Stimulated activated CD8-positive, alpha-beta memory T cell treated with anti-CD3 and anti-CD28 coated beads, Interleukin-15, amount 100 ng/mL, for 4 hours (primary cell): ENCODE measurements at regions not wholly inside any gene's neighbourhood (a gene's known extent, or its start where the extent isn't known, plus 50 kb on each side); places are given as distances from the start of the nearest gene placed in this dataset.

Source experiments
- DNase-seq, 2 donors: peaks; one replicate each; pipeline ENCODE4 v3.0.0-alpha.2; 2020; ENCODE audit warnings: low read depth in 2 of 2

DNA sequence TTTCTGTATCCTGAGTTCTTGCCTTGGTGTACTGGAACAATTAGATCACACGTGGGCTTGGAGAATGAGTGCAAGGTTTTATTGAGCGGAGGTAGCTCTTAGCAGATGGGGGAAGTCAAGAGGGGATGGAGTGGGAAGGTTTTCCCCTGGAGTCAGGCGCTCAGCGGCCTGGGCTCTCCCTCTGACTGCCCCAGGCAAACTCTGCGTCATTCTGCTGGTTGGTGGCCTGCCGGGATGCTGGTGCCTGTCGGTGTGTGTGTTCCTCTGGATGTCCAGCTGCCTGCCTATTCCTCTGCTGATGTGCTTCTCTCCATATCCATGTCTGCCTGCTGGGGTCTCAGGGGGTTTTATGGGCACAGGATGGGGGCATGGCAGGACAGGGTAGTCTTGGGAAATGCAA is 111.0 kb downstream of the TRIB2 start:
- no peak for DNase-seq

DNA sequence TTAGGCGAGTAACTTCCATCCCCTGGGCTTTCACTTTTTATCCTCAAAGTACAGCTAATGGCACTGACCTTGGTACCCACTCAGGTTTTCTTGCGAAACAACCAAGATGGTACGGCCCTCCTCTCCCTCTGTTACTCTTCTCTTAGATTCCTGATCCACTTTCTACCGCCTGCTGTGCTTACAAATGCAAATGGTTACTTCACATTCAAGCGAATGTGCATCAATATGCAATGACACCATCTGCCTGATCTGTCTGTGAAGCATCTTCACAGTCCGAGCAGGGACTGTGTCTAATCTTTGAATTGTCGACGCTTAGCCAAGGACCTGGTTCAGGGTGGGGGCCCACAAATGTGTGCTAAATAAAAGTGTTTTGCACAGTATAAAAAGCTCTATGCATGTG is 112.2 kb downstream of the TRIB2 start:
- DNase-seq, result no peak

DNA sequence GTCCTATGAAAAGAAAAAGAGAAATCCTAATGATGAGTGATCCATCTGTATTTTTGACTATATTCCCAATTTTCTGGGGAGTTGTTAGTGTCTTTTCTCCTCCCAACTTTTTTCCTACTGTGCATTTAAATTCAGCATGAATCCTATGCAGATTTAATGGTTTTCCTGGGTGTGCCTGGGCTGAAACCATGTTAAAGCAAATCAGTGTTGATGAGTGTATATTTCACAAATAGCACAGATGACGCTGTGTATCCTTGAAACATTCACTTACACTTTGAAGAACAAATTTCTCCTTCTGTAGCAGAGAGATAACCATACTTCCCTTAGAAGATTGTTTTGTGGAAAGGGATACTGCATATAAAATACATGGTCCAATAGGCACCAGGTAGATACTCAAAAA is 114.3 kb downstream of the TRIB2 start:
- no peak for DNase-seq

- no peak for DNase-seq
These were observed 117.5 kb downstream of the TRIB2 start for GRCh38 chr2:12834239-12834638.

- no peak for DNase-seq
These were observed 119.0 kb downstream of the TRIB2 start for GRCh38 chr2:12835733-12836132.

DNA sequence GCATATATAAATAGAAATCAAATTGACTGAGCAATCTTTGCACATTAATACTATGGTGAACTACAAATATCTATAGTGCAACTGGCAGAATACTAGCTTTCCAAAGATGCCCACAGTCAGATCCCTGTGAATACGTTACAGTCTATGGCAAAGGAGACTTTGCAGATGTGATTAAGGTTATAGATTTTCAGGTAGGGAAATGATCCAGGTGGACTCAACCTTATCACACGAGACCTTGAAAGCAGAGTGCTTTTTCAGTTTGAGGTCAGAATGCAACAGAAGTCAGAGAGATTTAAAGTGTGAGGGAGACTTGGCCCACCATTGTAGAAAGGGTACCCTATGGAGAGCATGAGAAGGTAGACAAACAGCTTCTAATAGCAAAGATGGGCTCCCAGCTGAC is 122.6 kb downstream of the TRIB2 start:
- DNase-seq, result no peak

DNA sequence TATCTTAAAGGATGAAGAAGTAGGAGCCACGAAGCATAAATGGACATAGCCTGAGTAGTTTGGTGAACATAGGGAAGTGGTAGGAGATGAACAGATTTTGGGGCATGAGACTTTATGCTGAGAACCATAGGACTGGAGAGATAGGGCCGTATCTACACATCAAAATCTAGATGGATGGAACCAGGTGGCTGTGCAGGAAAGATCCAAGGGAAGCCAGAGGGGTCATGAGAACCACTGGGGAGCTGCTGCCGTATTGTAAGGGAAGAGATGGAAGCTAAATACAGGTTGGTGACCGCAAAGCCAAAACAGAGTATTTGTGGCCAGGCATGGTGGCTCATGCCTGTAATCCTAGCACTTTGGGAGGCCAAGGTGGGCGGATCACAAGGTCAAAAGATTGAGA is 124.3 kb downstream of the TRIB2 start:
- DNase-seq, result no peak

- no peak for DNase-seq
These were observed 126.2 kb downstream of the TRIB2 start for GRCh38 chr2:12842917-12843316.

- DNase-seq, result no peak
These were observed 127.8 kb downstream of the TRIB2 start for GRCh38 chr2:12844511-12844910.

GRCh38 chr2:12847694-12848575 is 131.2 kb downstream of the TRIB2 start:
- no peak for DNase-seq

- DNase-seq, result no peak
These were observed 135.4 kb downstream of the TRIB2 start for GRCh38 chr2:12852135-12852534.

- DNase-seq, result no peak
These were observed 137.3 kb downstream of the TRIB2 start for GRCh38 chr2:12854001-12854530.

DNA sequence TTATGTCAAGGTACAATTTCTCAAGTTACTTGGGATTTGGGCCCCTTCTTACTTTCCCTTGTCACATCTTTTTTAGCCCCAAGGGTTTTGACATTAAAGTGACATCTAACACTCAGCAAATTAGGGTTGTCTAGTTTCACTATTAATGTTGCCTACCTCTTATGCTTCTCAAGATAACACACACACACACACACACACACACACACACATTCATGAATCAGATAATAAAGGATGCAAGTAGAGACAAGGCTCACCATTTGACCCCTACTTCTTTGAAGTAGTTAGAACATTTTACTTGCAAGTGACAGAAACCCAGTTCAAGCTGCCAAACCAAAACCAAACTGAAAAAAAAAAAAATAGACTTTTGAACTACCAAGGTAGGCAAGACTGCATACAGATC is 138.8 kb downstream of the TRIB2 start:
- no peak for DNase-seq

DNA sequence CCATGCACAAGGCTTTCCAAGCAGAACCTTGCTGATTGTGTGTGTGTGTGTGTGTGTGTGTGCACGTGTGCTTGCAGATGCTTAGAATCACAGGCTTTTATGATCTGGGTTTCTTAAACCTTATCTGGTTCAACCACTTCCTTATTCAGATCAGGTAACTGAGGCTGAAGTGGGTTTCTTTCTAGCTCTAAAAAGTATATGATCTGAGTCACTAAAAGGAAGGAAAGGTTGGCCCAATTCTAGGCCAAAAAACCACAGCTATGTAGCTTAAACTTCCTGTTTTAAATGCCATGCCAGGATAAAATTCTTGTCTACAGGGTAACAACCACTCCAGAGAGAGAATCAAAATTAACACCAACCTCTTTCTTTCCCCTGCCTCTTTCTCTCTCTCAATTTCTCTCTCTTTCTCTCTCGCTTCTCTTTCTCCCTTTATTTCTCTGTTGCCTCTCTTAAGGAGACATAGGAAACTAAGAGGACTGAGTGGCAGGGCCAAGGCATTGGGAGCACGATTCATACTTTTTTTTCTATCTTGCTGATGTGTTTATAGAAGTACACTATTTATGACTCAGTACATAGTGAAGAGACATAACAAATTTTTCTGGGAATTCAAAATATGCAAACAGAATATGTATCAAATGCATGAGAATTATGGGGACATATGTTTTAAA is 140.3 kb downstream of the TRIB2 start:
- DNase-seq, result no peak

GRCh38 chr2:12857891-12858290 is 141.2 kb downstream of the TRIB2 start:
- DNase-seq, result no peak

DNA sequence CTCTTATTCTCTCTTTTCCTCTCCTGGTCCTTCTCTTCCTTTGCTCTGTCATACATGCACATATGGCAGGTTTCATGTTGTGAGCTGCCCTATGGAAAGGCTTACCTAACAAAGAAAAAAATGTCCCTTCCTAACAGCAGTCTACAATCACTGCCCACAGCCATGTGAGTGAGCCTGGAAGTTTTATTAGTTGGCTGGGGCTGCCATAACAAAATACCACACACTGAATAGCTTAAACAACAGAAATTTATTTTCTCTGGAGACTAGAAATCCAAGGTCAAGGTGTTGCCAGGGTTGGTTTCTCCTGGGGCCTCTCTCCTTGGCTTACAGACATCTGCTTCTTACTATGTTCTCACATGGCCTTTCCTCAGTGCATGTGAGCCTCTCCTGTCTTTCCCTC is 142.1 kb downstream of the TRIB2 start:
- no peak for DNase-seq

DNA sequence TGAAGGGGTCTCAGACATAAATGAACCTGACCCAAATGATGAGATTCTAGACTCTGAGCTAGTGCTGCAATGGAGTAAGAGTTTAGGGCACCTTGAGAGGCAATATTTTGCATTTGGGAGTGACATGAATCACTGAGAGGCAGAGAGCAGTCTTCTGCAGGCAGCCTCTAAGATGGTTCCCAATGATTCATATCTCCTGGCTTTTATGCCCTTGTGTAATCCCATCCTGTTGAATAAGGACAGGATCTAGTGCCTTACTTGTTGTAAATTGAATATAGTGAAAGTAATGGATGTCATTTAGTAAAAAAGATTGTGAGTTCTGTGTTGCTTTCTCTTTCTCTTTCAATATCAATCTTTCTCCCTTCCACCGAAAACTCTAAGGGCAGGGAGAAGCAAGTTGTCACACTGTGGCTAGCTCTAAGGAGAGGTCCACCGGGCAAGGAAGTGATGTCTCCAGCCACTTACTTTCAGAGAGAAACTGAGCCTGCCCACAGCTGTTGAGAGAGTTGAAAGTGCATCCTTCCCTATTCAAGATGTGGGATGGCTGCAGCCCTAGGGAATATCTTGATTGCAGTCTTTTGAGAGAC is 144.7 kb downstream of the TRIB2 start:
- DNase-seq, result no peak

DNA sequence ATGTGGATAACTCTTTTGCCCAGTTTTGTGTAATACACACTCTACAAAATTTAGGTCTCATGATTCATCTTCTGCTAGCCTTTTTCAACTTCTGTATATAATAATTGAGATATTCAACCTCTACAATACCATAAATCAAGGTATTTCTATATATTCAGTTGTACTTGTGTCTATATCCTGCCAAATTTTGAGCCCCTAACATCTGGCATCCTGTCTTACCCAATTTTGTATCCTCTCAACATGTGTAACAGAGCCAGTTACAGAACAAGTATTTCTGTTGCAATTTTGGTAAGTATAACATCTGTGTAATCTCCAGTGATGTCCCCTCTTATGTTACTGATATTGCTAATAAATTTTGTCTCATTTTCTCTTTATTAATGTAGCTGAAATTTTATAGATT is 145.8 kb downstream of the TRIB2 start:
- no peak for DNase-seq

GRCh38 chr2:12863937-12864336 is 147.2 kb downstream of the TRIB2 start:
- DNase-seq, result no peak

- no peak for DNase-seq
These were observed 151.0 kb downstream of the TRIB2 start for GRCh38 chr2:12867631-12868287.

GRCh38 chr2:12870692-12871091 is 154.0 kb downstream of the TRIB2 start:
- DNase-seq, result no peak

- no peak for DNase-seq
These were observed 155.1 kb downstream of the TRIB2 start for GRCh38 chr2:12871694-12872315.
